ENCODE measurements at regions not wholly inside any gene's neighbourhood (a gene's known extent, or its start where the extent isn't known, plus 50 kb on each side); places are given as distances from the start of the nearest gene placed in this dataset.
"Not testable (repeated sequence)": the region's sequence is repeated elsewhere in the genome, so short reads cannot be mapped to it uniquely, and the experiment has no call there.

GRCh38 chr22:48937032-48937639 is 890.5 kb downstream of the BRD1 start:
- DNase-seq: no peak

DNA sequence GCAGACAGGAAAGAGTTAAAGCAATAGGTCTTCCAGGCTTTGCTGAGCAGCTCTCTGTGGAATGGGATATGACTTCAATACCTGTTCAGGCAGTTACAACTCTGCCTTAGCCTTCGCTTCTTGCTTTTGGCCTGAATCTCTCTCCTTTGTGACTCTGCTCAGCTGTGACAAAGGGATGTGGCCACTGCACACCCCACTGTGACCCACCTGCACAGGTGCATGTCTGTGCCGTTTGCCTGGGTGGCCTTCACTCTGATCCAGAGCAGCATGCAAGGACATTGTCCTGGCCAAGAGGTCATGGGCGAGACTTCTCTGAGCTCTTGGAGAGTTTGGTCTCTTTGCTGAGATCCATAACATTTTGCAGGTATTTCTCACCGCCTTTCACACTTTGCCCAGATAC is 891.3 kb downstream of the BRD1 start:
- DNase-seq: no peak

GRCh38 chr22:48934446-48934845 is 893.2 kb downstream of the BRD1 start:
- DNase-seq: no peak

DNA sequence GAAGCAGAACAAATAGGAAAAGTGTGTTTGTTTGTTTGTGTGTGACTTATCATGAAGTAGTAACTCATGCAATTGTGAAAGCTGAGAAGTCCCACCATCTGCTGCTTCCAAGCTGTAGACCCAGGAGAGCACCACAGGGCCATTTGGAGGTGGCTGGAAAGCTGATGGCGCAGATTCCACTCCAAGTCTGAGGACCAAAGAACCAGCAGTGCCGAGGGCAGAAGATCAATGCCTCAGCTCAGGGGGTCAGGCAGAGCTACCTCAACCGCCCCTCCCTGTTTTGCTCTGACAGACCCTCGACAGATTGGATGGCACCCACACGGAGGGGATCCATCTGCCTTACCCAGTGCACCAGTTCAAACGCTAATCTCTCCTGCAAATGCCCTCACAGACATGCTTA is 896.2 kb downstream of the BRD1 start:
- no peak for DNase-seq

GRCh38 chr22:48929276-48929790 is 898.3 kb downstream of the BRD1 start:
- DNase-seq: no peak

DNA sequence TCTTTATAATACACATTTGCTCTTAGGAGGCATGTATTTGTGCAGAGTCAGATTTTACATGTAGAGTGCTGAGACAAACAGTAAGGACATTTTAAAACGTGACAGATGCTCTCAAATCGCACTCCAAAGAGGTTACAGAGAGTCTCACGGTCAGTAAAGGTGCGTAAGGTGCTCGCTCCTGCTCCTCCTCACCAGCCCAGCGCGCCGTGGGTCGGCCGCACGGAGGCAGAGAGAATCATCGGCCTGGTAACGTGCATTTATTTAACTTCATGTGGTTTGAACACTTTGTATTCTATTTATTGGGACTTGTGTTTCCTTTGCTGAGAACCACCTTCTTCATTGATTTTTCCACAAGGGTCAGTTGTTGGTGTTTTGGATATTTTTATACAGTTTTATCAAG is 900.1 kb downstream of the BRD1 start:
- DNase-seq: no peak

- DNase-seq: no peak
Observed at GRCh38 chr22:48926643-48927042, 901.0 kb downstream of the BRD1 start.

DNA sequence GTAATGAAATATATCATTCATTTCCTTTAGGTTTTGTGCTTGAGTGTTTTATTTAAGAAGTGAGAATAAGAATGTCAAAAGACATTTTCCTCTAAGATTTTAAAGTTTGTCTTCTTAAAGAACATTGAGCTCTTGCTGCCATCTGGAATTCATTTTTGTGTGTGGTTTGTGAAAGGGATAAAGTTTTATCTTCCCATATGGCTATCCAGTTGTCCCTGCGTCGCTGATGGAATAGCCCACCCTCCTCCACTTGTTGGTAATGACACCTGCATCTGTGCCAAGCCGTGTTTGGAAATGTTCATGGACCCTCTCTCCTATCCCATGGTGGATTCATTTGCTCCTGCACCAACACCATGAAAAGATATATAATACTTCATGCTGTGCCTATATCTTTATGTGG is 901.5 kb downstream of the BRD1 start:
- DNase-seq: no peak

DNA sequence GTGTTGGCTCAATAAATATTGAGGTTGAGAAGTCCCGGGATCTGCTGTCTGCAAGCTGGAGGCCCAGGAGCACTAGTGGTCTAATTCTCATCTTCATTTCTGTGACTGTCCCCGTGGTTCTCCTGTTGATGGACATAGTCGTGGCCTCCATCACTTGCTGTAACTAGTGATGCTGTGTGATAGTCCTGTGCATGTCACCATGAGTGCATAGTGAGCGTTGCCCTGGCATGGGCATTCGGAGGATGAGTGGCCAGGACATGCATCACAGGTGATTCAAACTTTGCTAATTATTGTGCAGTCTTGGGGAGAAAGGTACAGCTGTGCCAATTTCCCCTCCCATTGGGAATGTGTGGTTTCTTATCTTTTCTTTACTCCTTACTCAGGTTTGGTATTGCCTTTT is 902.2 kb downstream of the BRD1 start:
- no peak for DNase-seq

DNA sequence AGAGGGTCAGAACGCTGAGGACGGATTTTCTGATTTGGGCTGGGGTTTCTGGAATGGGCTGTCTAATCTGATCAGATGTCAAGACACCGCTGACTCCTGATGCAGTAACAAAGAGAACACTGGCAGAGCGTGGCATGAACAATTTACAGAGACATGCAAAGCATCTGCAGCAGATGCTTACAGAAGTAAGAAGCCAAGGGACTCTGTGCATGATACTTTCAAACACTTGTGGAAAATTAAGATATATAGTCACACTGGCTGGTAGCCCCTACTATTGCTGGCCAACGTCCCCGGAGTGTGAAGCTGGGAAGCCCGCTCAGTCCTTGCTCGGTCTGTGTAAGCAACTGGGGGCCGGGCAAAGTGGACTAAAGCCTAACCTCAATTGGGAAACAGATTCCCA is 903.7 kb downstream of the BRD1 start:
- DNase-seq: no peak

DNA sequence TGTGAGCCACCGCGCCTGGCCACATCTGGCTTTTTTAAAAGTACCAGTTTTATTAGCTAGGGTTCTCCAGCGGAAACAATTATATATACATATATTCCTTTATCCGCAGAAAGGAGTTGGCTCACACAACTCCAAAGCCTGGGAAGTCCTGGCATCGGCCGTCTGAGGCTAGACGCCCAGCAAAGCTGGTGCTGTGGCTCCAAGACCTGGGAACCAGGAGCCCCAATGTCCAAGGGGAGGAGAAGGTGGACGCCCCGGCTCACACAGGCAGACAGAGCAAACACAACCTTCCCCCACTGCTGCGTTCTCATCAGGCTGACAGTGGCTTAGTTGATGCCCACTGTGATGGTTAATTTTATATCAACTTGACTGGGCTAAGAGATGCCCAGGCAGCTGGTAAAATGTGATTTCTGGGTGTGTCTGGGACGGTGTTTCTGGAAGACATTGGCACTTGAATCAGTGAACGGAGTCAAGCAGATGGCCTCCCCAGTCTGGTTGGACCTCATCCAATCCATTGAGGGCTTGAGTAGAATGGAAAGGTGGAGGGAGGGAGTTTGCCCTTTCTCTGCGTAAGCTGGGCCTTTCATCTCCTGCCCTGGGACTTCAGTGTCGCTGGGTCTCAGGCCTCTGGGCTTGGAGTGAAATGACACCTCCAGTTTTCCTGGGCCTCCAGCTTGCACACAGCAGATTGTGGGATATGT is 904.4 kb downstream of the BRD1 start:
- DNase-seq: no peak

DNA sequence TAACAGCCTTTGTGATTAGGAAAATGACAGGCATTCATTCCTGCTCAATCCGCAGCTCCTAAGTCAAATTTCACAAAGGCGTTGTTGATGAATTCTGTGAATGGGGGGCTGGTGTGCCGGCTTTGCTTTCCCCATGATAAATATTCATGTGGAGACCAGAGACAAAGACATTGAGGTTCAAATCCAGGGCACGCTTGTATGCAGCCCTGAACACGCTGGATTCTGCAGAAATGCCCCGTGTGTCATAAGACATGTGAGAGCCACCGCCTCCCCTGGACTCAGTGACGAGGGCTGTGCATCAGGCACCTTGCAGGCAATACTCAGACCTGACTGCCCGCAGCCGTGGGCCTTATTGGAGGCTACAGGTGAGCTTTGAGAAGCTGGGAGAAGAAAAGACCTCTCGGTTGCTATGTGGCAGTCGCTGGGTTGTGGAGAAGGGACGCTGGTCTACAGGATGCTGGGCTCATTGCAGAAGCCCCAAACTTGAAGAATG is 906.2 kb downstream of the BRD1 start:
- DNase-seq: no peak

- DNase-seq: no peak
Observed at GRCh38 chr22:48920776-48921241, 906.9 kb downstream of the BRD1 start.

DNA sequence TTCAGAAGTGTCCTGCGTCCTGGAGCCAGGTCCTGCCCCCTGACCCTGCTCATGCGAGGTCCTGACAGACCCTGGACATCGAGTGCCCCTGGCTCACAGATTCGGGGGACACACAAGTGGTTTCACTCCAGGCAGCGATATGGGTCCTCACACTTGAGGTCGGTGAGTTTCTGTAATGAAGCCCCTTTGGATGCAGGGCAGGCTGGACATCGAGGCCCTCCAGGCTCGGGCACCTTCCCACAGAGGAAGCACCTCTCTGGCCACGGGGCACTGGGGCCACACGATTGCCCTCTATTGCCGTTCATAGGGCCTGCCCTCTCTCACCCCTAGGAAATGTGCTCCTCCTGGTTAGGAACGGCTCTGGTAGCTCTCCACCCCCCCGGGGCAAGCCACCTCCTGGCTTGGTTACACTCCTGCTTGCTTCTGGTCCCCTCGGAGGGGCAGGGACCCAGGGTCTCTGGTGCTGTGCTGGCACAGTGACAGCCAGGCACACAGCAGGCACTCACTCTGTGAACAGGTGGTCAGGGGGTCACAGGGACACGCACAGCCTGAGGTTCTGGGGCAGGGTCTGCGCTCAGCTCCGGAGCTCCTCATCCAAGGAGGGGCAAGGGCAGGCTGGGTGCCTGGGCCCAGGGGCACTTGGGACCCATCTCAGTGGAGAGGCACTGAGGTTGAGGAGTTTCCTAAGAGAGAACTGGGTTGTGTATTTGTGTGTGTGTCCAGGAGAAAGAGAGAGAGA is 907.7 kb downstream of the BRD1 start:
- DNase-seq: no peak

GRCh38 chr22:48919187-48919590 is 908.5 kb downstream of the BRD1 start:
- DNase-seq: no peak

DNA sequence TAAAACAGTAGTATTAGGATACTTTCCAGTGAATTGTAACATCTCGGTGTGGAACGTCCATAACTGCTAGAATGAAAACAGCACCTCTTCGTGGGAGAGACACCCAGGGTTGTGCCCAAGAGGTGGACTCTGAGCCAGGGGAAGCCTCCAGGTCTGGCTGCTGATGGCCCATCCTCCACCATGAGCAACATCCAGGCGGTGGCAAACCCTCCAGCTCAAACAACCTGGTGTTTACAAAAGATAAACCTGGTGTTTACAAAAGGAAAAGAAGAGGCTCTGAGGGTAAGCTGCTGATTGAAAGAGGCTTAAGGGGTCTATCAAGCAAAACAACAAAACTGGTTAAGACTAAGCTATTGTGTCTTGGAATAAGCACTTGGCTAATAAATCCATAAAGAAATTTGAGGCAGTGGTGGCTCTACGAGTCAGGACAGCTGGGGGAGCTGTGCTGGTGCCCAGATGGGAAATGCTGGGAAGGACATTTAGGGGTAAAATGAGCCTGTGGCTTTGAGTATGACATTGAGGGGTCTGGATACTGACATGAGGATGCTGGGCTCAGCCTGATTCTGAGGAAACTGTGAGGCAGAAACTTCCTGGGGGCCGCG is 909.0 kb downstream of the BRD1 start:
- no peak for DNase-seq

DNA sequence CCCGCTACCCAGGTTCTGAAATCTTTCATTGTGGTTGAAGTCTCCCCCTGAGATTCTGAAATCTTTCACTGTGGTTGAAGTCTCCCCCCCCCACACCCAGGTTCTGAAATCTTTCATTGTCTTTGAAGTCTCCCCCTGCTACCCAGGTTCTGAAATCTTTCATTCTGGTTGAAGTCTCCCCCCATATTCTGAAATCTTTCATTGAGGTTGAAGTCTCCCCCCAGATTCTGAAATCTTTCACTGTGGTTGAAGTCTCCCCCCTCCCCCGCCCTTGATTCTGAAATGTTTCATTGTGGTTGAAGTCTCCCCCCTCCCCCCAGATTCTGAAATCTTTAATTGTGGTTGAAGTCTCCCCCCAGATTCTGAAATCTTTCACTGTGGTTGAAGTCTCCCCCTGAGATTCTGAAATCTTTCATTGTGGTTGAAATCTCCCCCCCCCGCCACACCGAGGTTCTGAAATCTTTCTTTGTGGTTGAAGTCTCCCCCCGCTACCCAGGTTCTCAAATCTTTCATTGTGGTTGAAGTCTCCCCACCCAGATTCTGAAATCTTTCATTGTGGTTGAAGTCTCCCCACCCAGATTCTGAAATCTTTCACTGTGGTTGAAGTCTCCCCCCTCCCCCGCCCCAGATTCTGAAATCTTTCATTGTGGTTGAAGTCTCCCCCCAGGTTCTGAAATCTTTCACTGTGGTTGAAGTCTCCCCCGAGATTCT is 915.2 kb downstream of the BRD1 start:
- not testable (repeated sequence) for DNase-seq

DNA sequence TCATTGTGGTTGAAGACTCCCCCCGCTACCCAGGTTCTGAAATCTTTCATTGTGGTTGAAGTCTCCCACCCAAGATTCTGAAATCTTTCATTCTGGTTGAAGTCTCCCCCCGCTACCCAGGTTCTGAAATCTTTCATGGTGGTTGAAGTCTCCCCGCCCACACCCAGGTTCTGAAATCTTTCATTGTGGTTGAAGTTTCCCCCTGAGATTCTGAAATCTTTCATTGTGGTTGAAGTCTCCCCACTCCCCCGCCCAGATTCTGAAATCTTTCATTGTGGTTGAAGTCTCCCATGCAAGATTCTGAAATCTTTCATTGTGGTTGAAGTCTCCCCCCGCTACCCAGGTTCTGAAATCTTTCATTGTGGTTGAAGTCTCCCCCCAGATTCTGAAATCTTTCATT is 916.0 kb downstream of the BRD1 start:
- not testable (repeated sequence) for DNase-seq

- not testable (repeated sequence) for DNase-seq
Observed at GRCh38 chr22:48911067-48911466, 916.6 kb downstream of the BRD1 start.

DNA sequence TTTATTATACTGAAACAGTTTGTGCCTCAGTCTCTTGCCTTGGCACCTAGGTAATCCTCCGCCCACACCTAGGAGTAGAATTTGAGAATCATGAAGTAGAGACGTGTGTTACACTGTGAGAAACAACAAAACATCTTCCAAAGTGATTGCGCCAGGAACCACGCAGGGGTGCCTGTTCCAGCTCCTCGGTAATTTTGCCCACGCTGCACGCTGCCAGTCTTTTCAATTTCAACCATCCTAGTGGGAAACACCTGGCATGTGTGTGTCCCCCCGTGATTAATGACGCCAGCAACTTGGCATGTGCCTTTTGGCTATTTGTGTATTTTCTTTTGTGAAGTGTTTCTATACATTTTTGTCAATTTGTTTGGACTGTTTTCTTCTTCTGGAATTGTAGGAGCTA is 919.1 kb downstream of the BRD1 start:
- no peak for DNase-seq

DNA sequence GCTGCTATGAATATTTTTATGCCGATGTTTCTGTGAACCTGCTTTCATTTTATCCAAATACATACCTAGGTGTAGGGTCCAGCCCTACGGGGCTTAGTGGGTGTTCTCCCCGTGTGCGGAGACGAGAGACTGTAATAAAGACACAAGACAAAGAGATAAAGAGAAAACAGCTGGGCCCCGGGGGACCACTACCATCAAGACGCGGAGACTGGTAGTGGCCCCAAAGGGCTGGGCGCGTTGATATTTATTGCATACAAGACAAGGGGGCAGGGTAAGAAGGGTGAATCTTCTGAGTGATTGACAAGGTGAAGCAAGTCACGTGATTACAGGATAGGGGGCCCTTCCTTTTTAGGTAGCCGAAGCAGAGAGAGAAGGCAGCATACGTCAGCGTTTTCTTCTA is 920.1 kb downstream of the BRD1 start:
- DNase-seq: no peak

DNA sequence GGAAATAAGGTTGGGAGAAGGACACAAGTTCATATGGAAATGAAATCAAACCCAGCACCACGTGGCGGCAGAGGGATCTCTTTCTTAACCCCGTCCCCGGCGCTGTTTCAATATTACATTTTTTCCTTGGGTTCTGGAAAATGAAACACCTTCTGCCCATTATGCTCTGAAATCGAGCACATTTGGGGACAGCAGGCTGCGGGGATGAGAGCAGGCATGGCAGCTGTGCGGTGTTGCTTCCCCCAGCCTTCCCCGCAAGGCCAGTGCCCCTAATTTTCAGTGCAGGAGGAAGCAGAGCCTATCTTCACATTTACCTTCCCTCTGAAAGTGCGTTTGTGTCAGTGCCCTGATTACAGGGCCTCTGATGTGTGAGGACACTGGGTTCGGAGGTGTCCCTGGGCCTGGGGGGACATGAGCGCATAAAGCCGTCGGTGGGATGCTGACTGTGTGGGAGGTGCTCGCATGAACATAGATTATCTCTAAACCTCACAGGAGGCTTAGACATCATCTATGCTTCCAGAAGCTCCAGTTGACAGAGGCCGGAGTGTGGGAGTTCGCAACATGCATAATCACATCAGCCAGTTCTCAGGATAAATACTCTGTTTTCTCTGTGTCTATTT is 921.3 kb downstream of the BRD1 start:
- no peak for DNase-seq

Measured in EL (cell line).